Effector CD4-positive, alpha-beta T cell (primary cell): ENCODE measurements at regions not wholly inside any gene's neighbourhood (a gene's known extent, or its start where the extent isn't known, plus 50 kb on each side); places are given as distances from the start of the nearest gene placed in this dataset.
"Not testable (repeated sequence)": the region's sequence is repeated elsewhere in the genome, so short reads cannot be mapped to it uniquely, and the experiment has no call there.

ENCODE experiments used
- DNase-seq: peaks from one replicate; pipeline ENCODE4 v3.0.0-alpha.2; 2020

- not testable (repeated sequence) for DNase-seq
Measured at GRCh38 chr16:21487956-21488355, 111.4 kb upstream of the METTL9 start.

DNA sequence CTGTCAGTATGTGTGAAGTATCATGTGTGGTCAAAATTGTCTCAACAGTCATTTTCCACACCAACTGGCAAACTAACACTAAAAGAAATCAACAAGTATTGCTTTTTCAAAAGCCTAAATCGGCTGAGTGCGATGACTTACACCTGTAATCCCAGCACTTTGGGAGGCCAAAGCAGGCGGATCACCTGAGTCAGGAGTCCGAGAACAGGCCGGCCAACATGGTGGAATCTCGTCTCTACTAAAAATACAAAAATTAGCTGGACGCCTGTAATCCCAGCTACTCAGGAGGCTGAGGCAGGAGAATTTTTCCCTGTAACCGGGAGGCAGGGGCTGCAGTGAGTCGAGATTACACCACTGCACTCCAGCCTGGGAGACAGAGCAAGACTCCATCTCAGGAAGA is 100.3 kb upstream of the METTL9 start:
- DNase-seq = not testable (repeated sequence)

- peak; percentile 56 for DNase-seq
Measured at GRCh38 chr16:21501223-21501868, 98.0 kb upstream of the METTL9 start.

DNA sequence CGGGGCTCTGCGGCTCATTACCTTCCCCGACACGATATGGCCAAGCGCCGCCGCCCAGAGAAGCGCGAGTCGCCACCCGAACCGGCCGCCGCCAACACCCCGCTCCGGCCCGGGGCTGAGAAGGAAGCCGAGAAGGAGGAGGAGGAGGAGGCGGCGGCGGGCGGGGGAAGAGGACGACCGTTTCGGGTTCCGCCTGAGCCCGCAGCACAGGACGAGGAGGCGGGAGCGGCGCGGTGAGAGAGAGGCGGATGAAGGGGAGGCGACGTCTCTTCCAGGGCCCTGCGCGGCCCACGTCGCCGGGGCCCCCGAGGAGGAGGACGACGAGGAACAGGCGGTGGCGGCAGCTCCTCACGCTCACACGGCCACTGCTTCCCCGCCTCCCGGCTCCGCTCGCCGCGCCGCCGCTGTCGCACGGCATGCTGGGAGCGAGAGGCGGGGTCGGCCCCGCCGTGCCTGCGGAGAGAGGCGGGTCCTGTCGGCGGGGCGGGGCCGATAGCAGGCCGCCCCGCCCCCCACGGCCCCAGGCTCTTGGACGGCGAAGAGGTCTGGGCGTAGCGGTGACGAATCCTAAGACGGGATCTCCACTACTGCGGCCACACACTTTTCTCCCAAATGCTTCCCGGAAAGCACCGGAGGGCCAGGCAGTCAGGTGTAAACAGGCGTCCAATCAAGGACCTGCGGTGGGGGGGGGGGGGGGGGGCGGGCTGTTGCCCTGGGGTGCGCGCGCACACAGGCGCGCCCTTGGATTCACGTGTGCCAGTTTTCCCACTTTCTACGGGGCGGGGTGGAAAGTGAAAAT is 97.3 kb upstream of the METTL9 start:
- DNase-seq = peak; percentile 86

DNA sequence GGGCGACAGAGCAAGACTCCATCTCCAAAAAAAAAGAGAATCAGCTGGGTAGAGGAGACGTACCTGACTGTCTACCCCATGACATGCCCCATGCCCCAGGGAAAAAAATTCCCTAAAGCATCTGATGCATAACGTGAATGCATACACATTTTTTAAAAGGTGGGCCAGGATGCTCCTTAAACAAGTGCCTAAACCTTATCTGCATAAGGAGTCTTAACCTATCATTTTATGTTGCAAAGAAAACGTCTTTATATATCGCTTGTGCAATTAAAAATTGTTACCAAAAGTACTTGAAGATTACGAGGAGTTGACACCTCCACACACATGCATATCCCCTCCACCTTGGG is 95.8 kb upstream of the METTL9 start:
- DNase-seq = not testable (repeated sequence)

DNA sequence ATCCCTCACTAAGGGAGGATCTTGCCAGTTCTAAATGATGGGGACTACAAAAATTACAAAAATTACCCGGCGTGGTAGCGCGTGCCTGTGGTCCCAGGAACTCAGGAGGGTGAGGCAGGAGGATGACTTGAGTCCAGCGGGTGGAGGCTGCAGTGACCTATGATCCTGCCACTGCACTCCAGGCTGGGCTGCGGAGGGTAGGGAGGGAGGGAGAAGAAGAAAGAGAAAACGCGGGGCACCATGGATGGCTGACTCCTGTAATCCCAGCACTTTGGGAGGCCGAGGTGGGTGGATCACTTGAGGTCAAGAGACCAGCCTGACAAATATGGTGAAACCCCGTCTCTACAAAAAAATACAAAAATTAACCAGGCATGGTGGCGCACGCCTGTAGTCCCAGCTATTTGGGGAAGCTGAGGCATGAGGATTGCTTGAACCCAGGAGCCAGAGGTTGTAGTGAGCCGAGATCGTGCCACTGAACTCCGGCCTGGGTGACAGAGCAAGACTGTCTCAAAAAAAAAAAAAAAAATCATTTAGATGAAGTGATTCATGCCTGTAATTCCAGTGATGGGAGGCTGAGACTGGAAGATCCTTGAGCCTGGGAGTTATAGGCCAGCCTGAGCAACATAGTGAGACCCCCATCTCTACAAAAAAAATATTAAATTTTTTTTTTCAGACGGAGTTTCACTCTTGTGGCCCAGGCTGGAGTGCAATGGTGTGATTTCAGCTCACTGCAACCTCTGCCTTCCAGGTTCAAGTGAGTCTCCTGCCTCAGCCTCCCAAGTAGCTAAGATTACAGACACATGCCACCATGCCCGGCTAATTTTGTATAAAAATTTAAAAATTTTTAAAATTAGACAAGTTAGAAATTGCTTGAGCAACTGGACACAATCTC is 95.2 kb upstream of the METTL9 start:
- DNase-seq = not testable (repeated sequence)

GRCh38 chr16:21505751-21506520 is 93.4 kb upstream of the METTL9 start:
- DNase-seq = not testable (repeated sequence)

GRCh38 chr16:21506857-21507456 is 92.4 kb upstream of the METTL9 start:
- peak; percentile 24 for DNase-seq

- DNase-seq = not testable (repeated sequence)
Measured at GRCh38 chr16:21507631-21508305, 91.6 kb upstream of the METTL9 start.

DNA sequence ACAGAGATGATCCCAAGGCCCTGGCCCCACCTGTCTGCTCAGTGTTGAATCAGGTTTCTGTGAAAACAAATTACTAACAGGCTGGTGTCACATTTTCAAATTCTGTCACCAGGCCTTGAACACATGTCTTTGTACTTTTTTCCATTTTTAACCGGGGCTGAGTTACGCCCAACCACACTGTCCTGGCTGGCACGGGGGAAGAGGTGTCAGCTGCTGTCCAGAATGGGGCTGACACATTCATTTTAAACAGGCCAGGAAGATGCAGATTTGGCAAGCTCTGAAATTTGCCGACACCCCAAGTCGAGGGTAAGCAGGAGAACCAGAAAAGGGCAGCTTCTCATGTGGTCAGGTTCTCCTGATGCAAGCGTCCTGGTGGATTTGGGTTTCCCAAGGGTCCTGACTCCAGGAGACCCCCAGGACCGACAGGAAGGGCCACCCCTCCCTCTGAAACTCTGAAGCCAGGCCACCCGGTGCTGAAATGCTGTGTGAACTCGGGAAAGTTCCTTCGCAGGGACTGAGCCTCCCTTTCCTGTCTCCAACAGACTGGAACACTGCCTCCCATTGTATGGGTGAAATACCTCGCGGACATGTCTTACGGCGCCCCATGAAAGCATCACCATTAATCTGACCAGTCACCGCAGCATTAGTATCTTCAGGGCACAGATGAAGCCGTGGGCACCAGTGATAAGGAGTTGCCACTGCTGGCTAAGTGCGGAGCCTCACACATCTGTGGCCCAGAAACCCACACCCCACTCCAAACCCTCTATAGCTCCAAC is 90.5 kb upstream of the METTL9 start:
- not testable (repeated sequence) for DNase-seq

DNA sequence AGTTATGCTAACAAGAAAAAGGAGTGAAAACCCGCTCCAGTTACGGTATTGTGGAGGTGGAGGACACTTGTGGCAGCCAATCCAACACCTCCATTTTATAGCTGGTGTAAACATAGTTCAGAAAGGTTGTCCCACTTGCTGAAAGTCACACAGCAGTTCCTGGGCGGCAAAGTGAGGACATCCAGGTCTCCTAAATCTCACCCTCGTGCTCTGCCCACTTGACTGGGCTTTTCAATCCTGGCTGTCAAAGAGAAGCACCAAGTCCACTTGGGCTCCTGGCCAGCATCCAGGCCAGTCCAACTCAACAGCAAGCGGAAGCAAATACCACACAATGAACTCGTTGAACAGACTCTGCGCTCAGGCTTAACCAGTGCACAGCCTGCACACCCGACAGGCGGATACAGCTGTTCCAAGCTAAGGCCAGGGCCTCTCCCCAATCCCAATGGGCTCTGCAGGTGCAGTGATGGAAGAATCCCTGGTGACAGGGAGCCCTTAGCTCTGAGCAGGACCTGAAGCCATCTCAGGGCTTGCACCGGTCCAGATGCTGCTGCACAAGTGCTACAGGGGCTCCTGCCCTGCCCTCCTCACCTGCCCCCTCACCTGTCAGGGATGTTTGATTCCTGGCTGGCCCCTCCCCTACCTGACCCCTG is 89.8 kb upstream of the METTL9 start:
- not testable (repeated sequence) for DNase-seq

DNA sequence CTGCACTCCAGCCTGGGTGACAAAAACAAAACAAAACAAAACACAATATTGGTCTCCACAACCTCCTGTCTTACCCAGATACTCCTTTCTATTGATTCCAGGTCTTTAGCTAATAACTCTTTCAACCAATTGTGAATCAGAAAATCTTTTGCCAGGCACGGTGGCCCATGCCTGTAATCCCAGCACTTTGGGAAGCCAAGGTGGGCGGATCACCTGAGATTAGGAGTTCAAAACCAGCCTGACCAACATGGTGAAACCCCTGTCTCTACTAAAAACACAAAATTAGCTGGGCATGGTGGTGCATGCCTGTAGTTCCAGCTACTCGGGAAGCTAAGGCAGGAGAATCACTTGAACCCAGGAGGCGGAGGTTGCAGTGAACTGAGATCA is 88.5 kb upstream of the METTL9 start:
- not testable (repeated sequence) for DNase-seq

- DNase-seq = not testable (repeated sequence)
Measured at GRCh38 chr16:21511315-21512210, 87.8 kb upstream of the METTL9 start.

DNA sequence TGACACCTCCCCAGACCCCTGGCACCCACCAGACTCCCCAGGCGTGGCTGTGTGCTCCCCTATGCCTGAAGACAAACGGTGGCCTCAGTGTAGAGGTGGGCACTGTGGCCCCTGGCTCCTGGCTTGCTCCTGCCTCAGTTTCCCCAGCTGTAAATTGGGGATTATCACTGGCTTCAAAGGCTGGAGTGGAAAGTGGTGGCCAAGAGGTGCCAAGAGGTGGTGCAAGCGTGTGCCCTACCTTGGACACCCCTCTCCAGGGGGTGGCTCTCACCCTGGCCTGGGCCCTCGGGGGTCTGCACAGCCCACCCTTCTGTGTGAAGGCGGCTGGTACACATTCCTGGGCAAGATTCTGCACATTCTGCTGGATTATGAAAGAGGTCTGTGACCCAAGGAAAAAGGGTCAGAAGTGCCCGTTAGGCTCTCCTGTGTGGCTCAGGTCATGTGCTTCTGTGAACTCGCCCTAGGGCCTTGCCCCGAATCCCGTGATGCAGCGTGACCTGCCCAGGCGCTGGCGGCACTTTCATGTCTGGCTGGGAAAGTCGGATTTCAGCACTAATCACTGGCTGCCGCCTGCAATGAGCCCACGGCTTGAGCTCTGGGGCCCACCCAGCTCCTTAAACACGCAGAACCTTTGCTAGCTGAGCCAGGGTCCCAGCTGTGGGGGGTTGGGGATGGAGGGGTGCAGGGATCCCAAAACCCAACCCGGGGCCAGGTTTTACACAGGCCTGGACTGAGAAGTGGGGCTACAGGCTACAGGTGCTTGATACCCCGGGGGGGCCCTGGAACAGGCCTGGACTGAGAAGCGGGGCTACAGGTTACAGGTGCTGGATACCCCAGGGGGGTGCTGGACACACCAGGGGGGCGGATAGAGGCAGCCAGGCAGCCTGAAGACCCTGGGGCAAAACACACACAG is 86.8 kb upstream of the METTL9 start:
- DNase-seq = not testable (repeated sequence)

GRCh38 chr16:21513337-21513741 is 86.0 kb upstream of the METTL9 start:
- DNase-seq = not testable (repeated sequence)

DNA sequence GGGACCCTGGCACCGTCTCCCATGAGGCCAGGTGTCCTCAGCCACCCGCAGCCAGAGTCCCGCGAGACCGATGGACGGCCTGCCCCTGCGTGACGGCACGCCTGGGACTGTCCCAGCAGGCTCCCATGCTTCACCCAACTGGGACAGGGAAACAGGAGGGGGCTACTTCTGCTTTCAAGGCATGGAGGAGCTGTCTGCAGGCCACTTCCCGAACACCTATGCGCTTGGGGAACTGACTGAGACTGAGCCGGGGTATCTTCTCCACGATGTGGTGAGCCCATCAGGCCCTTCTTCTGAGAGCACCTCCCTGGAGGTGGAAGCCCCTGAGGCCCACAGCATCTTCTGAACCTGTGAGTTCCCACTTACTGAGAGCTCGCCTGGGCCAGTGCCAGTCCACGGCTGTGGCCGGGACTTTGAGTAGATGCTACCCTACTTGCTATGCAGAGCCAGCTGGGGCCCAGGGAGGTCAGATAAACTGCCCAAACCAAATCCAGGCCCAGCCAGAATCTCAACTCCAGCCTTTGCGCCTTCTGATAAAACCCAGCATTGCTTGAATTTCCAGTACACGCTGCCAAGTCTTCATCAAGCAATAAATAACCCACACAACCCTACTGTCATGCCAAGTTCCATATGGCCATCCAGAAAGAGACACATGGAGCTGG is 85.4 kb upstream of the METTL9 start:
- not testable (repeated sequence) for DNase-seq

GRCh38 chr16:21514474-21514840 is 84.9 kb upstream of the METTL9 start:
- DNase-seq = not testable (repeated sequence)
